ENCODE measurements at regions not wholly inside any gene's neighbourhood (a gene's known extent, or its start where the extent isn't known, plus 50 kb on each side); places are given as distances from the start of the nearest gene placed in this dataset.

DNA sequence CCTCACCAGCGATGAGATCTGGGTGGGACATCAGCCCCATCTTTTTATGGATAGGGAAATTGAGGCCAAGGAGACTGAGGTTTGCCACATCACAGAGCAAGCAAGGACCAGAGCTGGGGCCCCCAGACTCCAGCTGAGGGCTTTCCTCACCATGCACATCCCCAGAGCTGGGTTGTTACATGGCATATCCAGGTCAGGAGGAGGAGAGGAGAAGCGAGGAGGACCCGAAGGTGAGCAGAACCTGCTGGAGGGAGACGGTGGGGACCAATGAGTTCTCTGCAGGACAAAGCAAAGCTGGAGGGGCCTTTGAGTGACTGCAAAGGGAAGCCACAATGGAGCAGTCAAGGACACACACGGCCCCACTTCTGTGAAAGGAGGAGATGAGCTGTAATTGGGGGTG lies 255.5 kb upstream of the CSF3R start:
- H3K9me3 ChIP-seq (ENCODE audit: insufficient read depth, low read length) = no peaks in the 10 kb centered on the region
- no peak overlapping the region for H3K4me3 ChIP-seq (ENCODE audit: low read length)
- H3K9ac ChIP-seq (ENCODE audit: low read length) = no peak overlapping the region
- H3K4me2 ChIP-seq (ENCODE audit: low read length) = no peak overlapping the region
- H2AFZ ChIP-seq (ENCODE audit: low read depth, low read length) = no peak overlapping the region
- no peaks in the 10 kb centered on the region for H3K27me3 ChIP-seq (ENCODE audit: low read depth, low read length)
- H3K27ac ChIP-seq (ENCODE audit: low read length) = no peak overlapping the region
- H4K20me1 ChIP-seq (ENCODE audit: insufficient read depth, low read length) = no peaks in the 10 kb centered on the region
- TF ChIP-seq EZH2phosphoT487 (IDR thresholded peaks at IDR 0.05; ENCODE audit: low read depth) = no peak
- TF ChIP-seq, protein P1, sequence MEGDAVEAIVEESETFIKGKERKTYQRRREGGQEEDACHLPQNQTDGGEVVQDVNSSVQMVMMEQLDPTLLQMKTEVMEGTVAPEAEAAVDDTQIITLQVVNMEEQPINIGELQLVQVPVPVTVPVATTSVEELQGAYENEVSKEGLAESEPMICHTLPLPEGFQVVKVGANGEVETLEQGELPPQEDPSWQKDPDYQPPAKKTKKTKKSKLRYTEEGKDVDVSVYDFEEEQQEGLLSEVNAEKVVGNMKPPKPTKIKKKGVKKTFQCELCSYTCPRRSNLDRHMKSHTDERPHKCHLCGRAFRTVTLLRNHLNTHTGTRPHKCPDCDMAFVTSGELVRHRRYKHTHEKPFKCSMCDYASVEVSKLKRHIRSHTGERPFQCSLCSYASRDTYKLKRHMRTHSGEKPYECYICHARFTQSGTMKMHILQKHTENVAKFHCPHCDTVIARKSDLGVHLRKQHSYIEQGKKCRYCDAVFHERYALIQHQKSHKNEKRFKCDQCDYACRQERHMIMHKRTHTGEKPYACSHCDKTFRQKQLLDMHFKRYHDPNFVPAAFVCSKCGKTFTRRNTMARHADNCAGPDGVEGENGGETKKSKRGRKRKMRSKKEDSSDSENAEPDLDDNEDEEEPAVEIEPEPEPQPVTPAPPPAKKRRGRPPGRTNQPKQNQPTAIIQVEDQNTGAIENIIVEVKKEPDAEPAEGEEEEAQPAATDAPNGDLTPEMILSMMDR (IDR thresholded peaks at IDR 0.05; ENCODE audit: low read depth, low read length) = no peak
- no peaks in the 10 kb centered on the region for H3K36me3 ChIP-seq (replicated peaks; ENCODE audit: low read depth, low read length)
- no peaks in the 10 kb centered on the region for H3K79me2 ChIP-seq (ENCODE audit: low read length)
- no peaks in the 10 kb centered on the region for H3K4me1 ChIP-seq (ENCODE audit: low read length)

DNA sequence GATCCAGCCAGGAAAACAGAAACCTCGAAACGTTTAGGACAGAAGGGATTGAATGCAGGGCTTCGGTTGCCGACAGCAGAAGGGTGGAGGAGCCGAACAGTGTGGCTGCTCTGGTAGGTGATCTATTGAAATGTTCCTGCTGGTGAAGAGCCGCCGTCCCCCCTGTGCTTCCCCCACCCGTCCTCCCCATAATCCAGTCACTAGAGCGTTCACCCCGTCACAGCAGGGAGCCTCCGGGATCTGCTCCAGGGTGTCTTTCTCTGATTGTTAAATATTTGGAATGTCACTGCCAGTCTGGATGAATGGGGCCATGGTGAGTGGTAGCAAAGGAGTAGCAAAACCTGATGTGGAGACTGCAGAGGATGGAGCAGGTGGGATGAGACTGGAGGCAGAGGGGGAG lies 255.1 kb upstream of the CSF3R start:
- no peaks in the 10 kb centered on the region for H3K9me3 ChIP-seq (ENCODE audit: insufficient read depth, low read length)
- no peak overlapping the region for H3K4me2 ChIP-seq (ENCODE audit: low read length)
- H3K4me1 ChIP-seq (ENCODE audit: low read length) = no peaks in the 10 kb centered on the region
- no peaks in the 10 kb centered on the region for H3K79me2 ChIP-seq (ENCODE audit: low read length)
- H4K20me1 ChIP-seq (ENCODE audit: insufficient read depth, low read length) = no peaks in the 10 kb centered on the region
- no peaks in the 10 kb centered on the region for H3K36me3 ChIP-seq (replicated peaks; ENCODE audit: low read depth, low read length)
- no peak overlapping the region for H3K9ac ChIP-seq (ENCODE audit: low read length)
- no peak overlapping the region for H3K27ac ChIP-seq (ENCODE audit: low read length)
- H3K27me3 ChIP-seq (ENCODE audit: low read depth, low read length) = no peaks in the 10 kb centered on the region
- H2AFZ ChIP-seq (ENCODE audit: low read depth, low read length) = no peak overlapping the region
- TF ChIP-seq, protein P1 (IDR thresholded peaks at IDR 0.05; ENCODE audit: low read depth, low read length) = no peak
- no peak for TF ChIP-seq EZH2phosphoT487 (IDR thresholded peaks at IDR 0.05; ENCODE audit: low read depth)
- H3K4me3 ChIP-seq (ENCODE audit: low read length) = no peak overlapping the region

DNA sequence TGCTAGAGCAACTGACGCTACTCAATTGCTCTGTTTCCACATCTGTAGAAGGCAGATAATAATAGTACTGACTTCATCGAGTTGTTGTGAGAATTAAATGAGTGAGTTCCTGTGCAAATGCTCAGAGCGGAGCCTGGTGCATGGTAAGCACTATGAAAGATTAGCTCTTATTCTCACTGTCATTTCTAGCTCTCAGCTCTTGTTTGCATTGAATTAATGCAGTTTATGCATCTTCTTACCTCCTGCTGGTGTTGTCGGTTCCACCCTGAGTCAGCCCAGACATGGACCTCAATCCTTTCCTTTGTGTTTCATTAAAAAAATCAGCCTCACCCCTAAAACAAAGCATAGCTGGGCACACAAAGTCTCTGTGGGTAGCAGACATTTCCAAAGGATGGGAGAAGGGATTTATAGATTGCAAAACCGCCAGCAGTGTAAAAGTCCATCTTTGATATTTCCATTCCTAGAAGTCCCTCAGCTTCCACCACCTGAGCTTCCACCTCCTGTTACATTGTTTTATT lies 254.4 kb upstream of the CSF3R start:
- TF ChIP-seq, protein P1 (IDR thresholded peaks at IDR 0.05; ENCODE audit: low read depth, low read length) = no peak
- no peak for TF ChIP-seq EZH2phosphoT487 (IDR thresholded peaks at IDR 0.05; ENCODE audit: low read depth)
- Histone ChIP-seq H3K9me3 (ENCODE audit: insufficient read depth, low read length) (no peaks in the 10 kb centered on the region), H3K79me2 (ENCODE audit: low read length) (no peaks in the 10 kb centered on the region), H3K4me2 (ENCODE audit: low read length) (no peak overlapping the region), H3K27ac (ENCODE audit: low read length) (no peak overlapping the region), H3K4me1 (ENCODE audit: low read length) (no peaks in the 10 kb centered on the region), H3K36me3 (replicated peaks; ENCODE audit: low read depth, low read length) (no peaks in the 10 kb centered on the region), H3K27me3 (ENCODE audit: low read depth, low read length) (no peaks in the 10 kb centered on the region), H2AFZ (ENCODE audit: low read depth, low read length) (no peak overlapping the region), H4K20me1 (ENCODE audit: insufficient read depth, low read length) (no peaks in the 10 kb centered on the region), H3K4me3 (ENCODE audit: low read length) (no peak overlapping the region), H3K9ac (ENCODE audit: low read length) (no peak overlapping the region)

DNA sequence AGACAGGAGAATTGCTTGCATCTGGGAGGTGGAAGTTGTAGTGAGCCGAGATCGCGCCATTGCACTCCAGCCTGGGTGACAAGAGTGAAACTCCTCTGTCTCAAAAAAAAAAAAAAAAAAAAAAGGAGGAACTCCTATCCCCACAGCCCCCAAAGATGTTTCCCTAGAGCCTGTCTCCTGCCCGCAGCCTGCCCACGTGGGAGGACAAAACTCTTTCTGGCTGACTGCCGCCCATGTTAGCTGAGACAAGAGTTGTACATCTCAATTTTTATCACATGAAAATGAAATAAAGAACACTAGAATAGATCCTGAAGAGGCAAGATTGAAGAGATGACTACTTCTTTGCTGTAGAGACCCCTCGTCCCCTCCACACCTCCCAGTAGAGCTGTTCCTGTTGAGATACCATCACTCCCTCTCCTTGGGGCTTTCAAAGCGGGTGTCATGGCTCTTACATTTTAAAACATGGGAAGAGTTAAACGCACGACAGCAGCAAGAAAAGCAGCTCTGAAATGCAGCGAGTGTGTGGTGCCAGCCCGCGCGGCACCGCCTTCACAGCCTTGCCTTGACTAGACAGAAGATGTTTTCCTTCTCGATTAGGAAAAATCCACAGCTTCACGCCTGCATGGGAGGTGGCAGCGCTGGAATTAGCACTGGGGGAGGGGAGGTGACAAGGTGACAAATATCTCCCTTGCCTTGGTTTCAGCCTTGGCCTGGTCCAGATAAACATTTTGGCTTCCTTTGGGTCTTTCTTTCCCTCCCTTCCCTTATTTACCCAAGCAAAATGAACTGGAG lies 253.4 kb upstream of the CSF3R start:
- H3K9ac ChIP-seq (ENCODE audit: low read length) = no peak overlapping the region
- no peaks in the 10 kb centered on the region for H3K36me3 ChIP-seq (replicated peaks; ENCODE audit: low read depth, low read length)
- H3K27ac ChIP-seq (ENCODE audit: low read length) = no peak overlapping the region

More for the DNA sequence above, 253.4 kb upstream of the CSF3R start:
- Histone ChIP-seq H3K27me3 (ENCODE audit: low read depth, low read length) (no peaks in the 10 kb centered on the region), H3K4me1 (ENCODE audit: low read length) (no peaks in the 10 kb centered on the region), H3K4me3 (ENCODE audit: low read length) (no peak overlapping the region), H3K79me2 (ENCODE audit: low read length) (no peaks in the 10 kb centered on the region), H4K20me1 (ENCODE audit: insufficient read depth, low read length) (no peaks in the 10 kb centered on the region), H3K4me2 (ENCODE audit: low read length) (no peak overlapping the region), H3K9me3 (ENCODE audit: insufficient read depth, low read length) (no peaks in the 10 kb centered on the region), H2AFZ (ENCODE audit: low read depth, low read length) (no peak overlapping the region)
- TF ChIP-seq, protein P1 (IDR thresholded peaks at IDR 0.05; ENCODE audit: low read depth, low read length) = no peak
- no peak for TF ChIP-seq EZH2phosphoT487 (IDR thresholded peaks at IDR 0.05; ENCODE audit: low read depth)
